ENCODE measurements at regions not wholly inside any gene's neighbourhood (a gene's known extent, or its start where the extent isn't known, plus 50 kb on each side); places are given as distances from the start of the nearest gene placed in this dataset.

DNA sequence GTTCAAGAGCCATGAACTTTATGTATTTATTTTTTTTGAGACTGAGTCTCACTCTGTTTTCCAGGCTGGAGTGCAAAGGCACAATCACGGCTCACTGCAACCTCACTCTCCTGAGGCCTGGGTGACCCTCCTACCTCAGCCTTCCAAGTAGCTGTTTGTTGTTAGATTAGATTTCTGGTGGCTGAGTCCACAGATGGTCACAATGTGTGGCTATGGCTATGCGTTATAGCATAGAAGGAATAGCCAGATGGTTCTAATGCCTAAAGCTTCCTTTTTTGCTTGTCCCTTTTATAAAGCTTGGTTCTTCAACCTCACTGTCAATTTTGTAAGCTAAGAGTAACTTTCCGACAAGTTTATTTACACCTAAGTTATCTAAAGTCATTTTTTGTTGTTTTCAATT, 62.3 kb upstream of the FMN2 start:
- Mint-ChIP-seq H3K4me1 (no peaks in the 10 kb centered on the region), H3K27ac (ENCODE audit: unreplicated experiment) (no peak overlapping the region), H3K36me3 (ENCODE audit: low read depth) (no peaks in the 10 kb centered on the region), H3K27me3 (ENCODE audit: low read depth) (peaks cover 3% of the 10 kb centered on the region), H3K4me3 (no peak overlapping the region), H3K9me3 (no peaks in the 10 kb centered on the region)
- TF ChIP-seq, protein P1, sequence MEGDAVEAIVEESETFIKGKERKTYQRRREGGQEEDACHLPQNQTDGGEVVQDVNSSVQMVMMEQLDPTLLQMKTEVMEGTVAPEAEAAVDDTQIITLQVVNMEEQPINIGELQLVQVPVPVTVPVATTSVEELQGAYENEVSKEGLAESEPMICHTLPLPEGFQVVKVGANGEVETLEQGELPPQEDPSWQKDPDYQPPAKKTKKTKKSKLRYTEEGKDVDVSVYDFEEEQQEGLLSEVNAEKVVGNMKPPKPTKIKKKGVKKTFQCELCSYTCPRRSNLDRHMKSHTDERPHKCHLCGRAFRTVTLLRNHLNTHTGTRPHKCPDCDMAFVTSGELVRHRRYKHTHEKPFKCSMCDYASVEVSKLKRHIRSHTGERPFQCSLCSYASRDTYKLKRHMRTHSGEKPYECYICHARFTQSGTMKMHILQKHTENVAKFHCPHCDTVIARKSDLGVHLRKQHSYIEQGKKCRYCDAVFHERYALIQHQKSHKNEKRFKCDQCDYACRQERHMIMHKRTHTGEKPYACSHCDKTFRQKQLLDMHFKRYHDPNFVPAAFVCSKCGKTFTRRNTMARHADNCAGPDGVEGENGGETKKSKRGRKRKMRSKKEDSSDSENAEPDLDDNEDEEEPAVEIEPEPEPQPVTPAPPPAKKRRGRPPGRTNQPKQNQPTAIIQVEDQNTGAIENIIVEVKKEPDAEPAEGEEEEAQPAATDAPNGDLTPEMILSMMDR (conservative IDR thresholded peaks at IDR 0.05) = no peak
- no peak for DNase-seq (ENCODE audit: low read depth, low spot score)

DNA sequence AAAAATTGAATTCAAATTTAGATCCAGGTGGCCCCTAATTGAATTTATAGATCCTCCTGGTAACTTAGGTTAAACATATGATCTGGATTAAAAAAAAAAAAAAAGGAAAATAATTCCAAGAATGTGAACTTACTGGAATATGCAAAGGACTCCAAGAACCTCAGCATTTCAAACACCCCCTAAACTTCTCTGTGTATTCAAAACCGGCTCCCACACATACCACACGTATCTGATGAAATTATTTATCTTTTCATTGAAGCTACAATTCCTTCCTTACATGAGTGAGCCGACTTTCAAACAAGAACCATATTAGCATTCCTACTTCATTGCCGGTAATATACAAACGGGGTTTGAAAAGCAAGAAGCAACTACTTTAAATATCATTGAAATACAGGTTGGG, 61.4 kb upstream of the FMN2 start:
- Mint-ChIP-seq H3K9me3 (no peaks in the 10 kb centered on the region), H3K4me1 (no peaks in the 10 kb centered on the region), H3K4me3 (no peak overlapping the region), H3K36me3 (ENCODE audit: low read depth) (no peaks in the 10 kb centered on the region), H3K27ac (ENCODE audit: unreplicated experiment) (no peak overlapping the region), H3K27me3 (ENCODE audit: low read depth) (no peaks in the 10 kb centered on the region)
- no peak for DNase-seq (ENCODE audit: low read depth, low spot score)
- TF ChIP-seq, protein P1 (conservative IDR thresholded peaks at IDR 0.05) = no peak

DNA sequence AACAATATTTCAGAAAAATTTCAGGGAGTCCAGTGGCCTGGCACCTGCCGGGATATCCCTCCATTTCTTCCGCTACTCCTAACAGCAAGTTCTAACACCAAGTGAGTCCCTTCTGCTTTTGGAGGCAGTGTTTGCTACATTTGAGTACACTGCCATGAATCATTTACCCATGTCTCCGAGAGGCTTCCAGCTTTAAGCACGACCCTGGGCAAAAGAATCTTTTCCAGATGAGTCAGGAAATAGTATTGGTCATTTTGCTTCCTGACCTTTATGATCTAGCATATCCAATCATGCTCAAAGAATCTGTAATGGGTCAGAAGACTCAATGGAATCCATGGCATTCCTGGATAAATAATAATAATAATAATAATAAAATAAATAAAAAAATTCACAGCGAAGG, 60.7 kb upstream of the FMN2 start:
- DNase-seq (ENCODE audit: low read depth, low spot score) = no peak
- H3K27ac Mint-ChIP-seq (ENCODE audit: unreplicated experiment) = no peak overlapping the region
- H3K9me3 Mint-ChIP-seq = no peaks in the 10 kb centered on the region
- TF ChIP-seq, protein P1 (conservative IDR thresholded peaks at IDR 0.05) = no peak
- no peaks in the 10 kb centered on the region for H3K36me3 Mint-ChIP-seq (ENCODE audit: low read depth)
- H3K27me3 Mint-ChIP-seq (ENCODE audit: low read depth) = no peaks in the 10 kb centered on the region
- no peaks in the 10 kb centered on the region for H3K4me1 Mint-ChIP-seq
- H3K4me3 Mint-ChIP-seq = no peak overlapping the region

DNA sequence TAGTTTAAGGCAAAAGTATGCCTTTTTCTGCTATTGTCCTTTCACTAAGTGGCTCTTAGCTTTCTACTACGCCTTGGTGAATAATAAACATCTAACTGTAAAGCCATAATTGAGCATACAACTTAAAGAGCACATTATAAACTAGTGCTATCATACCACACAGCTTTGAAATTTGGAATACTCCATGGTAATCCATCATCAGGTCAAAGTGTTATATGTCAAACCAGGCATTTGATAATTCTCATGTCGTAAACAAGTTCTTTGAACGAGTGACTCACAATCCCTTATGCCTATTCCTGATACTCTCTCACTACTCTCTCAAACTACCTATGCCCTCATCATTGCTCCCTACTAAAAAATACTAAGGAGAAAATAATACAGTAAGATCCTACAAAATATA, 60.3 kb upstream of the FMN2 start:
- Mint-ChIP-seq H3K4me3 (no peak overlapping the region), H3K27ac (ENCODE audit: unreplicated experiment) (no peak overlapping the region), H3K27me3 (ENCODE audit: low read depth) (no peaks in the 10 kb centered on the region), H3K9me3 (no peaks in the 10 kb centered on the region), H3K36me3 (ENCODE audit: low read depth) (no peaks in the 10 kb centered on the region), H3K4me1 (no peaks in the 10 kb centered on the region)
- DNase-seq (ENCODE audit: low read depth, low spot score) = no peak
- TF ChIP-seq, protein P1 (conservative IDR thresholded peaks at IDR 0.05) = no peak

DNA sequence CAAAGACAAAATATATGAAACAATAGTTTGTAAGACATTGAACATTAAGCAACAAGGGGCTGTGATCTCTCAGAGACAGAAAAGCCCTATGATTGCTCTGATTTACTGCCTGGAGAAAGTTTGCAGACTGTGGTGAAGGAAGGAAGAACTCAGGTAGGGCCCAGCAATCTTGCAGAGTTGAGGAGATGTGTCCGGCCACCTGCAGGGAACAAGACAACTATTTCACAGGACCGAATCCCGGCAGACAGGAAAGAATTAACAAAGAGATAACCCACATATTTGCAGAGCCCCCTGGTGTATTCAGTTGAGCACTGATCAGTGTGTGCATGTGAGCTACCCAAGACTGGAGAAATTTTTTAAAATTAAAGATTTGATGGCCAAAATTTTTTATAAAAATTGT, 58.3 kb upstream of the FMN2 start:
- H3K27me3 Mint-ChIP-seq (ENCODE audit: low read depth) = no peaks in the 10 kb centered on the region
- H3K4me1 Mint-ChIP-seq = peaks cover 4% of the 10 kb centered on the region
- no peak for DNase-seq (ENCODE audit: low read depth, low spot score)
- no peaks in the 10 kb centered on the region for H3K9me3 Mint-ChIP-seq
- H3K4me3 Mint-ChIP-seq = no peak overlapping the region
- H3K36me3 Mint-ChIP-seq (ENCODE audit: low read depth) = no peaks in the 10 kb centered on the region
- TF ChIP-seq, protein P1 (conservative IDR thresholded peaks at IDR 0.05) = no peak
- no peak overlapping the region for H3K27ac Mint-ChIP-seq (ENCODE audit: unreplicated experiment)

DNA sequence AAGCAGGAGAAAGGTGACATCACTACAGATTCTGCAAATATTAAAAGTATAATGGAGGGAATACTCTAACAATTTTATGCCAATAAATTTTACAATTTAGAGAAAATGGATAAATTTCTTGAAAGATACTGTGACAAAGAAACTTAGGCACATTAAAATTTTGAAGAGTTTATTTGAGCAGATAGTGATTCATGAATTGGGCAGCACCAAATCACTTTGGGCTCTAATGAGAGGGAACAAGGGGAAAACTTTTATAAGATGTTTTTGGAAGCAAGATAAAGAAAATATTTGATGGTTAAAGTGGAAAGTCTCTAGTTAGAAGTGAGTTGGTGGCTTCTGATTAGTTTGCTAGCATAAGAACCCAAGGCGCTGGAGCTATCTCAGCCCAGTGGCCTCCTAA, 55.2 kb upstream of the FMN2 start:
- no peak for DNase-seq (ENCODE audit: low read depth, low spot score)
- H3K27me3 Mint-ChIP-seq (ENCODE audit: low read depth) = no peaks in the 10 kb centered on the region

More for the DNA sequence above, 55.2 kb upstream of the FMN2 start:
- no peak overlapping the region for H3K4me3 Mint-ChIP-seq
- TF ChIP-seq, protein P1 (conservative IDR thresholded peaks at IDR 0.05) = no peak
- no peak overlapping the region for H3K27ac Mint-ChIP-seq (ENCODE audit: unreplicated experiment)
- no peaks in the 10 kb centered on the region for H3K36me3 Mint-ChIP-seq (ENCODE audit: low read depth)
- no peaks in the 10 kb centered on the region for H3K9me3 Mint-ChIP-seq
- H3K4me1 Mint-ChIP-seq = peaks cover 4% of the 10 kb centered on the region
